Osteoblast (primary cell): ENCODE measurements at regions not wholly inside any gene's neighbourhood (a gene's known extent, or its start where the extent isn't known, plus 50 kb on each side); places are given as distances from the start of the nearest gene placed in this dataset.
A peak's percentile ranks its signal among the peaks of the same experiment; 100 is the strongest.
"Not testable (repeated sequence)": the region's sequence is repeated elsewhere in the genome, so short reads cannot be mapped to it uniquely, and the experiment has no call there.

ENCODE experiments used
- DNase-seq: peaks from one replicate; pipeline ENCODE4 v3.0.0; 2011; ENCODE audit warnings: low spot score, mixed read lengths; ENCODE audit not compliant: insufficient read length; ENCODE audit errors: missing footprints
- H2AFZ ChIP-seq: 2 replicates; pipeline ENCODE4 v1.6.0; 2011; ENCODE audit warnings: mild to moderate bottlenecking, low read length
- H3K27ac ChIP-seq: 2 replicates; pipeline ENCODE4 v1.5.1; 2011; ENCODE audit warnings: mild to moderate bottlenecking, low read depth, low read length, moderate library complexity
- H3K27me3 ChIP-seq: 2 replicates; pipeline ENCODE4 v1.6.0; 2012; ENCODE audit warnings: mild to moderate bottlenecking, control low read depth, inconsistent platforms, low read length, moderate library complexity; ENCODE audit not compliant: insufficient read depth
- H3K36me3 ChIP-seq: 2 replicates; pipeline ENCODE4 v1.5.1; 2011; ENCODE audit warnings: mild to moderate bottlenecking, low read length, control low read depth, moderate library complexity; ENCODE audit not compliant: insufficient read depth
- H3K4me1 ChIP-seq: 2 replicates; pipeline ENCODE4 v1.5.1; 2011; ENCODE audit warnings: mild to moderate bottlenecking, low read length, control low read depth, moderate library complexity; ENCODE audit not compliant: insufficient read depth
- H3K4me2 ChIP-seq: 2 replicates; pipeline ENCODE4 v1.6.0; 2011; ENCODE audit warnings: mild to moderate bottlenecking, low read length; ENCODE audit not compliant: insufficient read depth
- H3K4me3 ChIP-seq: fragments of 200-600 bp; sonication (generic); 3 replicates; pipeline ENCODE4 v1.5.1; 2012; ENCODE audit warnings: mild to moderate bottlenecking, low read length, inconsistent platforms; ENCODE audit not compliant: insufficient read depth
- H3K79me2 ChIP-seq: 2 replicates; pipeline ENCODE4 v1.6.0; 2012; ENCODE audit warnings: mild to moderate bottlenecking, low read length, control low read depth, inconsistent platforms; ENCODE audit not compliant: insufficient read depth
- H3K9me3 ChIP-seq: 2 replicates; pipeline ENCODE4 v1.5.1; 2011; ENCODE audit warnings: low read depth, low read length, control low read depth
- H4K20me1 ChIP-seq: 2 replicates; pipeline ENCODE4 v1.6.0; 2012; ENCODE audit warnings: mild to moderate bottlenecking, low read length, control low read depth; ENCODE audit not compliant: insufficient read depth
- CTCF ChIP-seq: IDR thresholded peaks from 2 replicates; pipeline ENCODE4 v1.5.1; 2011; ENCODE audit warnings: mild to moderate bottlenecking, low read depth, low read length, moderate library complexity; ENCODE audit errors: extremely low read depth

GRCh38 chr10:117492504-117492903, 50.0 kb upstream of the EMX2 start:
- TF ChIP-seq CTCF, result no peak
- Histone ChIP-seq H4K20me1 (no peaks in the 10 kb centered on the region), H3K27me3 (peaks cover 13% of the 10 kb centered on the region), H3K27ac (no peak overlapping the region), H3K36me3 (no peaks in the 10 kb centered on the region), H3K79me2 (no peaks in the 10 kb centered on the region), H3K4me1 (peaks cover 3% of the 10 kb centered on the region), H3K4me2 (no peak overlapping the region), H2AFZ (no peak overlapping the region), H3K4me3 (no peak overlapping the region), H3K9me3 (no peaks in the 10 kb centered on the region)
- DNase-seq, result no peak

- no peaks in the 10 kb centered on the region for H3K79me2 ChIP-seq
- no peak overlapping the region for H3K4me2 ChIP-seq
- no peaks in the 10 kb centered on the region for H3K36me3 ChIP-seq
- TF ChIP-seq CTCF, result no peak
- H2AFZ ChIP-seq, result no peak overlapping the region
- H3K4me1 ChIP-seq, result no peaks in the 10 kb centered on the region
- H3K9me3 ChIP-seq, result no peaks in the 10 kb centered on the region
- H3K27ac ChIP-seq, result no peak overlapping the region
- H3K27me3 ChIP-seq, result peaks cover 13% of the 10 kb centered on the region
- no peak overlapping the region for H3K4me3 ChIP-seq
- no peak for DNase-seq
- no peaks in the 10 kb centered on the region for H4K20me1 ChIP-seq
Observed at GRCh38 chr10:117488004-117488403, 54.5 kb upstream of the EMX2 start.

GRCh38 chr10:117486606-117487005, 55.9 kb upstream of the EMX2 start:
- Histone ChIP-seq H3K36me3 (no peaks in the 10 kb centered on the region), H3K4me3 (no peak overlapping the region), H3K27me3 (peaks cover 5% of the 10 kb centered on the region), H2AFZ (no peak overlapping the region), H3K27ac (no peak overlapping the region), H4K20me1 (no peaks in the 10 kb centered on the region), H3K9me3 (no peaks in the 10 kb centered on the region), H3K4me1 (no peaks in the 10 kb centered on the region), H3K79me2 (no peaks in the 10 kb centered on the region), H3K4me2 (no peak overlapping the region)
- DNase-seq, result no peak
- TF ChIP-seq CTCF, result no peak

- DNase-seq, result no peak
- no peak overlapping the region for H3K4me3 ChIP-seq
- H3K4me1 ChIP-seq, result peaks cover 8% of the 10 kb centered on the region
- H3K36me3 ChIP-seq, result no peaks in the 10 kb centered on the region
- H3K79me2 ChIP-seq, result no peaks in the 10 kb centered on the region
- H3K4me2 ChIP-seq, result no peak overlapping the region
- no peak for TF ChIP-seq CTCF
- H3K27me3 ChIP-seq, result peaks cover 4% of the 10 kb centered on the region
- H2AFZ ChIP-seq, result no peak overlapping the region
- H3K27ac ChIP-seq, result no peak overlapping the region
- no peaks in the 10 kb centered on the region for H4K20me1 ChIP-seq
- H3K9me3 ChIP-seq, result no peaks in the 10 kb centered on the region
Observed at GRCh38 chr10:117483056-117483590, 59.4 kb upstream of the EMX2 start.

- not testable (repeated sequence) for H3K27me3 ChIP-seq, H3K9me3 ChIP-seq, H3K27ac ChIP-seq, DNase-seq, H2AFZ ChIP-seq, H4K20me1 ChIP-seq, H3K36me3 ChIP-seq, H3K4me3 ChIP-seq, H3K79me2 ChIP-seq
- Histone ChIP-seq H3K4me2 (peak overlapping the region; percentile 36), H3K4me1 (peaks cover 22% of the 10 kb centered on the region)
Observed at GRCh38 chr10:117481011-117481410, 61.5 kb upstream of the EMX2 start.
